ENCODE measurements at regions not wholly inside any gene's neighbourhood (a gene's known extent, or its start where the extent isn't known, plus 50 kb on each side); places are given as distances from the start of the nearest gene placed in this dataset.

DNA sequence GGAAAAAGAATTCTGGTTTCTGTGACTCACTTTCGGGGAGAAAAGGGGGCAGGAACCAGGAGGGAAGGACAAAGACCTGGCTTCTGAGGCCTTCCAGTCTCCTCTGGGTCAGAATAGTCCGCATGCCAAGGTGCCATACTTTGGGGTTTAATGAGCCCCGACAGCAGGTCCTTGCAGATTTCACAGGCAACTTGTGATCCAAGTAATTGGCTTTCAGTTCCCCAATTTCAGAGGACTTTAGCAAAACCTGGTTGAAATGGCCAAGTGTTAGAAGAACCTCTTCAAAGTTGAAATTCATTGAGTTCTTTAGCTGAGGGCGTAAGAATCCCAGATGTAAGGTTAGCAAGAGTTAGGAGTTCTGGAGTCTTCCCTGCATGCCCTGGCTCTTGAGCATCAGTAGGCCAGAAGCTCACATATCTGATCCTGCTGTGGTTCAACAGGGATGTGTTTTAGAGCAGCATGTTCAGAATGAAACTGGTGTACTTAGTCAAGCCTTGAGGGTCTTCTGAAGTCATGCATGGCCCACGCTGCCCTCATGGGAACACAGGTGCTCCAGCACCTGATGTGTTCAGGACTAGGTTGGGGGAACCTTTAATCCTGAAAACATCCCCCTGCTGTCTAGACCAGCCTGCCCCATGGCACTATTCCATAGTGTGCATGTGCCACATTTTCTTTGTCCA lies 143.0 kb downstream of the NUP35 start:
- intact Hi-C loops (cut with DNase I), result no loop called here

DNA sequence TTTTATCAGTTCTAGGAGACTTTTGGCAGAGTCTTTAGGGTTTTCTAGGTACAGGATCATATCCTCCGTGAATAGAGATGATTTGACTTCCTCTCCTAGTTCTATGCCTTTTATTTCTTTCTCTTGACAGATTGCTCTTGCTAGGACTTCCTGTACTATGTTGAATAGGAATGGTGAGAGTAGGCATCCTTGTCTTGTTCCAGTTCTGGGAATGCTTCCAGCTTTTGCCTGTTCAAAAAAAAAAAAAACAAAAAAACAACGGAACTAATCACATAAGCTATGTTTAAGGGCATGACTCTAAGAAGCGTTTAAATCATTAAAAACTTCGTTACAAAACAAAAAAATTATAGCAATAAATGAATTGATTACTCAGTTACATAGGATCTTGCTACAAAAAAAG lies 145.7 kb downstream of the NUP35 start:
- intact Hi-C loops (cut with DNase I), result no loop called here
- no peak for DNase-seq (ENCODE audit: low spot score)

More for the DNA sequence above, 143.0 kb downstream of the NUP35 start:
- no peak for DNase-seq (ENCODE audit: low spot score)

- no peak for DNase-seq (ENCODE audit: low spot score)
- intact Hi-C loops (cut with DNase I), result no loop called here
Observed at GRCh38 chr2:183283209-183283608, 159.0 kb downstream of the NUP35 start.

- no peak for DNase-seq (ENCODE audit: low spot score)
- intact Hi-C loops (cut with DNase I), result no loop called here
Observed at GRCh38 chr2:183284606-183285005, 160.4 kb downstream of the NUP35 start.

- no peak for DNase-seq (ENCODE audit: low spot score)
- intact Hi-C loops (cut with DNase I), result no loop called here
Observed at GRCh38 chr2:183291436-183291835, 167.2 kb downstream of the NUP35 start.

DNA sequence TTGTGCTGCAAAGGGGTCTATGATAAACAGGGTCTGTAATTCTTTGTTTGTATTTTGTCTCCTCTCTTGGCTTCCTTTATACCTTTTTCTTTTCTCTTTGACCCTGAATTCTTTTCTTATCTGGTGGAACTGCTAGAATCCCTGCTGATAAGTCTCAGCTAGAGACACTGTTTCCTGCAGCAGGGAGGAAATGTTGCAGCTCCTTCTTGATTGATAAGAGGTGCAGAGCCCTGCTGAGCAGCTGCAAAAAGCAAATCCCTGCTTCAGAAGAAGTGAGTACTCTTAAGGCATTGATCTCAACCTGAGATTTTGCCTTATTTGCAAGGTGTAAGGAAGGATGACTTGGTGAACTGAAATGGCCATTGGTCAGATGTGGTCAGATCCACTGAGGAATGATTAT lies 167.8 kb downstream of the NUP35 start:
- intact Hi-C loops (cut with DNase I), result no loop called here

DNA sequence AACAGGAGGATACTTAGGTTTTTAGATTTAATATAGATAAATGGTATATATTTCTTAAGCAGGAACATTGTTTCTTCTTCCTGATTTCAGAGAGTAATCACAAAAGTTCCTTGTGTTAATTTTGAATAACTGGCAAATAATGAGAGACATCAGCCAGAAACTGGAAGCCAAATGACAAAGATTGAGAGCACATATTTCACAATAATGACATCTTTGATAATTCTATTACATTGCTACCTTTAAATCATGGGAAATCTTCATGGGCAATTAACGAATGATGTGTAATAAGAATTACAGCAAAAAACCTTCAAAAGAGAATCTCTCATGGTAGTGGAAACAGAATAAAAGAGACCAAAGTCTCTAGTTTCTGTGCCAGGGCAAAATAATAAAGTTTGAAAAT lies 215.1 kb downstream of the NUP35 start:
- intact Hi-C loops (cut with DNase I), result no loop called here
- DNase-seq (ENCODE audit: low spot score), result no peak

More for the DNA sequence above, 167.8 kb downstream of the NUP35 start:
- no peak for DNase-seq (ENCODE audit: low spot score)

GRCh38 chr2:183341057-183341456 lies 216.8 kb downstream of the NUP35 start:
- intact Hi-C loops (cut with DNase I), result no loop called here
- DNase-seq (ENCODE audit: low spot score), result no peak

DNA sequence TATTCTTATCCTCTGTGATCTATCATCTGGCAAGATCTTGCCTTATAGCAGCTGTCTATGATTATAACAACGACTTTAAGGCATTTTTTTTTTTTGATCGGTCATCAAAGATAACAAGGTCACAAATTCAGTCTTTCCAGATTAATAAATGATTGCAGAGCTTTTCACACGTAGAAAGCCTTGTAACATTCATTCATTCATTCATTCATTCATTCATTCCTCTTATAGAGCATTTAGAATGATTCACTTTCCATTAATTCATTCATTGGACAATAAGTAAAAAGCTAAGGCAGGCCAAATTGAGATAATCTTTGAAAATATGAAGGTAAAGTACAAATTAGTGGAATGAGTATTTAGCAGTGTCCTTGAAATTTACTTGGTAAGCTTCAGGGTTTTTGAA lies 223.7 kb downstream of the NUP35 start:
- DNase-seq (ENCODE audit: low spot score), result no peak
- intact Hi-C loops (cut with DNase I), result no loop called here

DNA sequence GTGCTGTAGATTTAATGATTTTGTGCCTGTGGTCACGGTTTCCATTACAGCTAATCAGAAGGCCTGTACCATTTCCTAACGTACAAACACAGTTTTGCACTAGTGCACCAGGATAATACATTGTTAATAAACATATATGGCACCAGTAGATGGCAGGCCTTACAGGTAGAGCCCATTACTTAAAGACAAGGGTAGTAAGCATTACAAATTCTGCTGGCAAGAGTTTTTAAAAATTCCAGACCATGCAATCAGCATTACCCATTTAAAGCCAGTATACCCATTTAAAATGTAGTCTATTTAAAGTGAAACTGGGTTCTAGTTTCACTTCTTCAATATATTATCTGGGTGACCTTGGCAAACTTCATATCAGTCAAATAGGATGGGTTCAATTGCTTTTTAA lies 224.2 kb downstream of the NUP35 start:
- no peak for DNase-seq (ENCODE audit: low spot score)
- intact Hi-C loops (cut with DNase I), result no loop called here

GRCh38 chr2:183349091-183349490 lies 224.8 kb downstream of the NUP35 start:
- no peak for DNase-seq (ENCODE audit: low spot score)
- intact Hi-C loops (cut with DNase I), result no loop called here

- DNase-seq (ENCODE audit: low spot score), result no peak
- intact Hi-C loops (cut with DNase I), result no loop called here
Observed at GRCh38 chr2:183359867-183360266, 235.6 kb downstream of the NUP35 start.

GRCh38 chr2:183371545-183371944 lies 247.3 kb downstream of the NUP35 start:
- no peak for DNase-seq (ENCODE audit: low spot score)
- intact Hi-C loops (cut with DNase I), result no loop called here

- DNase-seq (ENCODE audit: low spot score), result no peak
- intact Hi-C loops (cut with DNase I), result no loop called here
Observed at GRCh38 chr2:183375821-183376220, 251.6 kb downstream of the NUP35 start.

DNA sequence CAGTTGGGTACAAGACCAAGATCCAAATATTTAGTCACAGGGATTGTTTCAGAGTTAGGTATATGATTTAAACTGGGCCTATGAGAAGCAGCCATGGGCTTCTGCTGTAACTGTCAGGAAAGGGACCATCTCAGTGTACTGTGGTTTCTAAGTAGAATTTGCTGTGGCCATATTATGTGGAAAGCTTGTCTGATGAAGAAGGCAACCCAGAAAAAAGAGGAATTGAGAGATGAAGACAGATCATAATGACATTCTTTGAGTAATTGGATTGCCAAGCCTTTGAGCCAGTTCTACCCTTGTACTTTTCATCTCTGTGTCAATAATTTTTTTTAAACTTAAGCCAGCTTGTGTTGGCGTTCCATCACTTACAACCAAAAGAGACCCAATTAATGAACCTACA lies 259.6 kb downstream of the NUP35 start:
- no peak for DNase-seq (ENCODE audit: low spot score)
- intact Hi-C loops (cut with DNase I), result no loop called here

DNA sequence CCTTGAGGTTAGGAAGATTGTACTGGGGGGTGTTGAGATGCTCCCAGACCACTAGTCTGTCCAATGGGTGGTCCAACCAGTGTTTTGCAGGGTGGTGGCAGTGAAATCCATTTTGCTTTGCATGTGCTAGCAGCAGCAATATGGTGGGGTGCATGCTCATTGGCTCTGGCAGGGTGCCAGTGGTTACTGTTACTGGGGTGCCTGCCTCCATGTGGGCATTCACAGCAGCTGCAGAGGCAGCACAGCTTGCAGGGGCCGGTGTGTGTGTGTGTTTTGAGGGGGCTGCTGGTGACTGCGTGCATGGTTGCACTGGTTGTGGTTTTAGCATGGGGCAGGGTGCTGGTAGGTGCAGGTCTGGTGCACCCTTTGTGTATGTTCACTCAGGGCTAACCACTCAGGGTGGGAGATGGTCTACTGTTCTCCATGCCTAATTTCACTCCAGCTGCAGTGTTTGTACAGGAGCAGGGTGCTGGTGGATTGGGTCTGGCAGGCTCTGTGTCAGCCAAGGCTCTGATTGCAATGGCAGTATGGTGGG lies 265.4 kb downstream of the NUP35 start:
- DNase-seq (ENCODE audit: low spot score), result no peak
- intact Hi-C loops (cut with DNase I), result no loop called here

GRCh38 chr2:183390109-183390508 lies 265.9 kb downstream of the NUP35 start:
- DNase-seq (ENCODE audit: low spot score), result no peak
- intact Hi-C loops (cut with DNase I), result no loop called here

GRCh38 chr2:183404392-183404791 lies 280.1 kb downstream of the NUP35 start:
- no peak for DNase-seq (ENCODE audit: low spot score)
- intact Hi-C loops (cut with DNase I), result no loop called here

DNA sequence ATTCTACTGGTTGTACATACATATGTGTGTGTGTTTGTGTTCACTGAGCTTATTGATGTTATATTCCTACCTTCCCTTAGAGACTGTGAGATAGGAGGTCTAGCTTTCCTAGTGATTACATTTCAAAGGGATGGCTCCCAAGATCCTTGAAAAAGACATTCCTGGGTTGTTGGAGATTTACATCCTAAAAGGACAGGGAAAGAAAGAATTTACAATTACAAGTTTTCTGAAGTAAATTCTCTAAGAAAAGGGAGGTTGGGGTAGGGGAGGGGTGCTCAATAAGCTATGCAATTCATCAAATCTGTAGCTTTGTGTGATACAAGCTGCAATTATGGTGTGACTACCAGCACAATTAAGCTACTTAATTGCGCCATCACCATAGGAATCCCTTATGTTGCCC lies 284.3 kb downstream of the NUP35 start:
- DNase-seq (ENCODE audit: low spot score), result no peak
- intact Hi-C loops (cut with DNase I), result no loop called here

DNA sequence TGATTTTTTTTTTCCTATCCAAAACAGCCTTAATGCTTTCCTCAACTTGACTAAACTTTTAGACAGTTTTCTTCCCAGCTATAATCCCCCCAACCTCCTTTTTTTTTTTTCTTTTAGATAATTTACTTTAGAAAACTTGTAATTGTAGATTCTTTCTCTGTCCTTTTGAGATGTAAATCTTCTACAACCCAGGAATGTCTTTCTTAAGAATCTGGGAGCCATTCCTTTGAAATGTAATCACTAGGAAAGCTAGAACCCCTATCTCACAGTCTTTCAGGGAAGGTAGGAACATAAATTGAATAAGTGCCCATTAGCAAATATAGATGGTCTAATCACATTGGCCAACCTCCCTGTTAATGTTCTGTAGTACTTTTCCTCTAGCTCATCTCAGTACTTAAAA lies 285.4 kb downstream of the NUP35 start:
- DNase-seq (ENCODE audit: low spot score), result no peak
- intact Hi-C loops (cut with DNase I), result loop anchor here in 1 of 2 donors (2.0 kb wide), 1 partner anchor 73 kb away; no protein-coding TSS in a partner anchor

GRCh38 chr2:183416753-183417152 lies 292.5 kb downstream of the NUP35 start:
- intact Hi-C loops (cut with DNase I), result no loop called here
- no peak for DNase-seq (ENCODE audit: low spot score)

DNA sequence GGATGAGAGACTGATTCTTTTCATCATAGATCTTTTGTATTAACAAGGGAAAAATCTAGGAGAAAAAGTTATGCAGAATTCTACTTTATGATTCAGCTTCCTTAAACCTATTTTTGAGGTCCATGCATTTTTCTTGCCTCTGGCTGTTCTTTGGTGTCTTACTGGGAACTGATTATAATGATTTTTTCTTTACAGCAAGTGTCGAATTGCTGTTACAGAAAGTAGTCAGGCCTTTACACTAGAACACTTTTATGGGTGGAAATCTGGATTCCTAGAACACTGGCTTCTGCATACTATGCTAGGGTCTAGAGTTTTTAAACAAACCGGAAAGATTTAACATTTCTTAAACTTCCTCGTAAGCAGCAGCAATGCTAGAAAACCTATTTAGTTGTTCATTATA lies 302.6 kb downstream of the NUP35 start:
- intact Hi-C loops (cut with DNase I), result no loop called here
- DNase-seq (ENCODE audit: low spot score), result no peak
